GM21786 (cell line): ENCODE measurements at regions not wholly inside any gene's neighbourhood (a gene's known extent, or its start where the extent isn't known, plus 50 kb on each side); places are given as distances from the start of the nearest gene placed in this dataset.
"Not testable (repeated sequence)": the region's sequence is repeated elsewhere in the genome, so short reads cannot be mapped to it uniquely, and the experiment has no call there.

Experiments used
- ATAC-seq: cut with Tn5 transposase; IDR thresholded peaks from one replicate; pipeline ENCODE4 v1.9.1; 2021; ENCODE audit not compliant: unreplicated experiment

- ATAC-seq, result no peak
Observed at GRCh38 chr7:152905949-152906348, 146.4 kb downstream of the ACTR3B start.

GRCh38 chr7:152907042-152907761 lies 147.7 kb downstream of the ACTR3B start:
- ATAC-seq, result no peak

GRCh38 chr7:152909280-152909679 lies 149.7 kb downstream of the ACTR3B start:
- ATAC-seq, result no peak

- no peak for ATAC-seq
Observed at GRCh38 chr7:152909683-152910544, 150.4 kb downstream of the ACTR3B start.

- no peak for ATAC-seq
Observed at GRCh38 chr7:152910545-152911225, 151.1 kb downstream of the ACTR3B start.

- no peak for ATAC-seq
Observed at GRCh38 chr7:152911226-152911560, 151.6 kb downstream of the ACTR3B start.

GRCh38 chr7:152911922-152912321 lies 152.4 kb downstream of the ACTR3B start:
- no peak for ATAC-seq

GRCh38 chr7:152912511-152912910 lies 153.0 kb downstream of the ACTR3B start:
- ATAC-seq, result no peak

GRCh38 chr7:152913492-152913891 lies 153.9 kb downstream of the ACTR3B start:
- no peak for ATAC-seq

GRCh38 chr7:152914014-152914844 lies 154.7 kb downstream of the ACTR3B start:
- no peak for ATAC-seq

GRCh38 chr7:152914845-152915102 lies 155.2 kb downstream of the ACTR3B start:
- not testable (repeated sequence) for ATAC-seq

- ATAC-seq, result no peak
Observed at GRCh38 chr7:152922318-152923081, 162.9 kb downstream of the ACTR3B start.

- ATAC-seq, result no peak
Observed at GRCh38 chr7:152923711-152924110, 164.2 kb downstream of the ACTR3B start.

GRCh38 chr7:152924238-152924637 lies 164.7 kb downstream of the ACTR3B start:
- no peak for ATAC-seq

- ATAC-seq, result no peak
Observed at GRCh38 chr7:152924826-152925411, 165.4 kb downstream of the ACTR3B start.

- no peak for ATAC-seq
Observed at GRCh38 chr7:152925412-152926147, 166.0 kb downstream of the ACTR3B start.

- no peak for ATAC-seq
Observed at GRCh38 chr7:152931633-152932032, 172.1 kb downstream of the ACTR3B start.

- no peak for ATAC-seq
Observed at GRCh38 chr7:152937282-152937681, 177.7 kb downstream of the ACTR3B start.

- ATAC-seq, result not testable (repeated sequence)
Observed at GRCh38 chr7:152946616-152947015, 187.1 kb downstream of the ACTR3B start.
